ENCODE measurements at regions not wholly inside any gene's neighbourhood (a gene's known extent, or its start where the extent isn't known, plus 50 kb on each side); places are given as distances from the start of the nearest gene placed in this dataset.

DNA sequence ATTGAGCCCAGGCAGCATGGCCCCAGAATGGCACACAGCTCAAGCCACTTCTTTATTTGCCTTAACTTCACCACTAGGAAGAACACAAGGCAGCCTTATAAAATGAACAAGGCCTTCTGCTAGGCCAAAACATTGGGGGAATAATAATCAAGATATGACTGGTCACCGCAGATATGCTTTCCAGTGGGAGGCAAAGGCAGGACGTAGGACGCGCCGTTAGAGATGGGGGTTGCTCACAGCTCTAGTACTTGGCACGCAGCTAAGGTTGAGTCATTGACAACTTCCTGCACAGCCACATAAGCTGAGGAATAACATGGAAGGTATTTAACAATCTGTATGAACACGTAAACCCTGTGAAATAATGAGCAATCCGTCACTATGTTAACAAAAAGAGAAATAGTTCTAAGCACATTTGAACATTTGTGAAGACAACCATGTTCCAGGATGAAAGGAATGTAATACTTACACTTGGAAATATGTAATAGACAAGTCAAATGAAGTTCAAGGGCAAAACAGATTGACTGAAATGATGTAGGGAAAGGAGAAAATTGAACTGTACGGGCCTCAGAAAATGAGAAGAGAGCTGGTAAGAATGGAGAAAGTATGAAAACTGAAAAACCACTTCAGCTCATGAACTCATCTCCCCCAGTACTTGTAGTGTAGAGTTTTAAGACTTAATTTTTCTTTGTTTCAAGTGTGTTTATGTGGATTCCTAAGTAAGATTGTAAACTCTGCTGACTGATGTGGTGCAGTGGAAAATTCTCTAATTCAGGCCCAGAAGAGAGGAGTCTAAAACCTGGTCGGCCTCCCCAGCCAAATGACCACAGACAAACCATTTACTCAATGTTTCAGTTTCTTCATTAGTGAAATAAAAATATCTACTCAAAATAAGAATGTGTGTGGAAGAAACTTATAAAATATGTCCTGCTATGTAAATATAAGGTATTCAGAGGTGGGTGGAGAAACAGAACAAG lies 59.3 kb upstream of the CCDC91 start:
- TF ChIP-seq, protein P1, sequence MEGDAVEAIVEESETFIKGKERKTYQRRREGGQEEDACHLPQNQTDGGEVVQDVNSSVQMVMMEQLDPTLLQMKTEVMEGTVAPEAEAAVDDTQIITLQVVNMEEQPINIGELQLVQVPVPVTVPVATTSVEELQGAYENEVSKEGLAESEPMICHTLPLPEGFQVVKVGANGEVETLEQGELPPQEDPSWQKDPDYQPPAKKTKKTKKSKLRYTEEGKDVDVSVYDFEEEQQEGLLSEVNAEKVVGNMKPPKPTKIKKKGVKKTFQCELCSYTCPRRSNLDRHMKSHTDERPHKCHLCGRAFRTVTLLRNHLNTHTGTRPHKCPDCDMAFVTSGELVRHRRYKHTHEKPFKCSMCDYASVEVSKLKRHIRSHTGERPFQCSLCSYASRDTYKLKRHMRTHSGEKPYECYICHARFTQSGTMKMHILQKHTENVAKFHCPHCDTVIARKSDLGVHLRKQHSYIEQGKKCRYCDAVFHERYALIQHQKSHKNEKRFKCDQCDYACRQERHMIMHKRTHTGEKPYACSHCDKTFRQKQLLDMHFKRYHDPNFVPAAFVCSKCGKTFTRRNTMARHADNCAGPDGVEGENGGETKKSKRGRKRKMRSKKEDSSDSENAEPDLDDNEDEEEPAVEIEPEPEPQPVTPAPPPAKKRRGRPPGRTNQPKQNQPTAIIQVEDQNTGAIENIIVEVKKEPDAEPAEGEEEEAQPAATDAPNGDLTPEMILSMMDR (IDR thresholded peaks at IDR 0.05 in 4 of 5, conservative IDR thresholded peaks at IDR 0.05 in 1 of 5): no peak
- no peak for TF ChIP-seq POLR2A (IDR thresholded peaks at IDR 0.05)
